ENCODE measurements at regions not wholly inside any gene's neighbourhood (a gene's known extent, or its start where the extent isn't known, plus 50 kb on each side); places are given as distances from the start of the nearest gene placed in this dataset.

- Histone ChIP-seq H3K4me1 (ENCODE audit: control insufficient read depth, extremely low read depth, insufficient read depth, low read length) (peaks cover 2% of the 10 kb centered on the region), H3K27ac (ENCODE audit: control insufficient read depth, insufficient read depth, low read length) (no peak overlapping the region), H3K36me3 (ENCODE audit: control insufficient read depth in 2 of 2, extremely low read depth in 1 of 2, insufficient read depth in 2 of 2, low read length in 2 of 2) (no peaks in the 10 kb centered on the region), H2AFZ (ENCODE audit: control insufficient read depth, low read length) (no peak overlapping the region), H4K20me1 (ENCODE audit: control insufficient read depth, extremely low read depth, insufficient read depth, low read length) (no peaks in the 10 kb centered on the region), H3K79me2 (ENCODE audit: control insufficient read depth, insufficient read depth, low read length) (no peaks in the 10 kb centered on the region), H3K4me2 (ENCODE audit: control insufficient read depth, extremely low read depth, insufficient read depth, low read depth, low read length) (no peak overlapping the region), H3K27me3 (ENCODE audit: control insufficient read depth, extremely low read depth, insufficient read depth, low read length) (no peaks in the 10 kb centered on the region), H3K9me3 (ENCODE audit: control insufficient read depth, low read depth, low read length) (no peaks in the 10 kb centered on the region), H3K4me3 (ENCODE audit: control insufficient read depth in 2 of 3, extremely low read depth in 1 of 3, insufficient read depth in 2 of 3, low read depth in 1 of 3, low read length in 3 of 3) (no peak overlapping the region), H3K9ac (ENCODE audit: control insufficient read depth, extremely low read depth, insufficient read depth, low read length) (no peak overlapping the region), H3K9me1 (ENCODE audit: control insufficient read depth, extremely low read depth, insufficient read depth, low read length) (no peaks in the 10 kb centered on the region)
- dilution Hi-C loops (cut with MboI; ENCODE audit: extremely low pct_ligation_motif_present, low sequenced_read_pairs), result no loop called here
- no peak for TF ChIP-seq EZH2 (IDR thresholded peaks at IDR 0.05; ENCODE audit: low read length)
- FAIRE-seq (no peak), DNase-seq (ENCODE audit: low read depth, low spot score) (no peak)
Measured at GRCh38 chr9:1653282-1653681, 361.9 kb upstream of the SMARCA2 start.

GRCh38 chr9:1658661-1659362, 356.3 kb upstream of the SMARCA2 start:
- no peak overlapping the region for H2AFZ ChIP-seq (ENCODE audit: control insufficient read depth, low read length)
- FAIRE-seq, result no peak
- no peaks in the 10 kb centered on the region for H3K27me3 ChIP-seq (ENCODE audit: control insufficient read depth, extremely low read depth, insufficient read depth, low read length)
- H3K27ac ChIP-seq (ENCODE audit: control insufficient read depth, insufficient read depth, low read length), result no peak overlapping the region
- no peaks in the 10 kb centered on the region for H3K79me2 ChIP-seq (ENCODE audit: control insufficient read depth, insufficient read depth, low read length)
- H3K9me1 ChIP-seq (ENCODE audit: control insufficient read depth, extremely low read depth, insufficient read depth, low read length), result no peaks in the 10 kb centered on the region
- no peaks in the 10 kb centered on the region for H3K9me3 ChIP-seq (ENCODE audit: control insufficient read depth, low read depth, low read length)
- H3K9ac ChIP-seq (ENCODE audit: control insufficient read depth, extremely low read depth, insufficient read depth, low read length), result no peak overlapping the region
- H3K36me3 ChIP-seq (ENCODE audit: control insufficient read depth in 2 of 2, extremely low read depth in 1 of 2, insufficient read depth in 2 of 2, low read length in 2 of 2), result no peaks in the 10 kb centered on the region
- TF ChIP-seq EZH2 (IDR thresholded peaks at IDR 0.05; ENCODE audit: low read length) (no peak), CTCF (optimal IDR thresholded peaks at IDR 0.05 in 1 of 3, IDR thresholded peaks at IDR 0.05 in 1 of 3, conservative IDR thresholded peaks at IDR 0.05 in 1 of 3; ENCODE audit: extremely low read depth in 1 of 3, insufficient read depth in 2 of 3, low read length in 3 of 3) (no peak)
- H3K4me2 ChIP-seq (ENCODE audit: control insufficient read depth, extremely low read depth, insufficient read depth, low read depth, low read length), result no peak overlapping the region
- H4K20me1 ChIP-seq (ENCODE audit: control insufficient read depth, extremely low read depth, insufficient read depth, low read length), result no peaks in the 10 kb centered on the region
- dilution Hi-C loops (cut with MboI; ENCODE audit: extremely low pct_ligation_motif_present, low sequenced_read_pairs), result no loop called here
- no peaks in the 10 kb centered on the region for H3K4me1 ChIP-seq (ENCODE audit: control insufficient read depth, extremely low read depth, insufficient read depth, low read length)
- no peak overlapping the region for H3K4me3 ChIP-seq (ENCODE audit: control insufficient read depth in 2 of 3, extremely low read depth in 1 of 3, insufficient read depth in 2 of 3, low read depth in 1 of 3, low read length in 3 of 3)
- no peak for DNase-seq (ENCODE audit: low read depth, low spot score)

GRCh38 chr9:1659363-1659690, 355.8 kb upstream of the SMARCA2 start:
- H3K9me1 ChIP-seq (ENCODE audit: control insufficient read depth, extremely low read depth, insufficient read depth, low read length), result no peaks in the 10 kb centered on the region
- H3K9ac ChIP-seq (ENCODE audit: control insufficient read depth, extremely low read depth, insufficient read depth, low read length), result no peak overlapping the region
- H3K4me1 ChIP-seq (ENCODE audit: control insufficient read depth, extremely low read depth, insufficient read depth, low read length), result no peaks in the 10 kb centered on the region
- no peak overlapping the region for H2AFZ ChIP-seq (ENCODE audit: control insufficient read depth, low read length)
- H3K4me3 ChIP-seq (ENCODE audit: control insufficient read depth in 2 of 3, extremely low read depth in 1 of 3, insufficient read depth in 2 of 3, low read depth in 1 of 3, low read length in 3 of 3), result no peak overlapping the region
- no peak for TF ChIP-seq EZH2 (IDR thresholded peaks at IDR 0.05; ENCODE audit: low read length)
- no peak for TF ChIP-seq CTCF (optimal IDR thresholded peaks at IDR 0.05 in 1 of 3, IDR thresholded peaks at IDR 0.05 in 1 of 3, conservative IDR thresholded peaks at IDR 0.05 in 1 of 3; ENCODE audit: extremely low read depth in 1 of 3, insufficient read depth in 2 of 3, low read length in 3 of 3)
- no peaks in the 10 kb centered on the region for H3K36me3 ChIP-seq (ENCODE audit: control insufficient read depth in 2 of 2, extremely low read depth in 1 of 2, insufficient read depth in 2 of 2, low read length in 2 of 2)
- DNase-seq (ENCODE audit: low read depth, low spot score), result no peak
- H3K27me3 ChIP-seq (ENCODE audit: control insufficient read depth, extremely low read depth, insufficient read depth, low read length), result no peaks in the 10 kb centered on the region
- no peak for FAIRE-seq
- H4K20me1 ChIP-seq (ENCODE audit: control insufficient read depth, extremely low read depth, insufficient read depth, low read length), result no peaks in the 10 kb centered on the region
- H3K4me2 ChIP-seq (ENCODE audit: control insufficient read depth, extremely low read depth, insufficient read depth, low read depth, low read length), result no peak overlapping the region
- no peaks in the 10 kb centered on the region for H3K79me2 ChIP-seq (ENCODE audit: control insufficient read depth, insufficient read depth, low read length)
- H3K27ac ChIP-seq (ENCODE audit: control insufficient read depth, insufficient read depth, low read length), result no peak overlapping the region
- H3K9me3 ChIP-seq (ENCODE audit: control insufficient read depth, low read depth, low read length), result no peaks in the 10 kb centered on the region
- dilution Hi-C loops (cut with MboI; ENCODE audit: extremely low pct_ligation_motif_present, low sequenced_read_pairs), result no loop called here
